H1 (cell line): ENCODE measurements at regions not wholly inside any gene's neighbourhood (a gene's known extent, or its start where the extent isn't known, plus 50 kb on each side); places are given as distances from the start of the nearest gene placed in this dataset.

ENCODE experiments used
- CBX5 ChIP-seq: fragments of 300-800, 300-1000 bp; sonication (generic); IDR thresholded peaks from 2 replicates; pipeline ENCODE4 v1.7.1; 2016; ENCODE audit warnings: antibody characterized with exemption, low read length, low read depth
- EZH2 ChIP-seq: fragments of 200-600 bp; sonication (generic); IDR thresholded peaks from 2 replicates; pipeline ENCODE4 v1.7.1; 2012; ENCODE audit warnings: low read depth, mild to moderate bottlenecking, moderate library complexity, low read length, inconsistent platforms; ENCODE audit not compliant: severe bottlenecking
- HDAC6 ChIP-seq: IDR thresholded peaks from one replicate; pipeline ENCODE4 v1.7.1; 2012; ENCODE audit warnings: low read depth, mild to moderate bottlenecking, inconsistent platforms, low read length, moderate library complexity
- JUN ChIP-seq: IDR thresholded peaks from 2 replicates; pipeline ENCODE4 v1.6.1; 2011; ENCODE audit warnings: low read depth, mild to moderate bottlenecking, improper control_type of control experiment, low read length
- JUND ChIP-seq: IDR thresholded peaks from 2 replicates; pipeline ENCODE4 v1.6.1; 2011; ENCODE audit warnings: mild to moderate bottlenecking, improper control_type of control experiment, low read length
- MAX ChIP-seq: IDR thresholded peaks from 2 replicates; pipeline ENCODE4 v1.6.1; 2012; ENCODE audit warnings: inconsistent platforms
- POLR2AphosphoS5 ChIP-seq: IDR thresholded peaks from 2 replicates; pipeline ENCODE4 v1.6.1; 2011; ENCODE audit warnings: low read depth, low read length
- RAD21 ChIP-seq, 2 experiments: IDR thresholded peaks in 1 of 2; conservative IDR thresholded peaks in 1 of 2; 2 replicates each; pipeline ENCODE4 v1.6.1; 2011; ENCODE audit warnings: low read depth in 2 of 2, low read length in 2 of 2, improper control_type of control experiment in 1 of 2, inconsistent platforms in 1 of 2, mild to moderate bottlenecking in 1 of 2, moderate library complexity in 1 of 2
- RFX5 ChIP-seq: IDR thresholded peaks from 2 replicates; pipeline ENCODE4 v1.6.1; 2011; ENCODE audit warnings: low read depth, low read length, improper control_type of control experiment, borderline replicate concordance
- TF ChIP-seq, protein P1 (sequence below), 3 experiments: IDR thresholded peaks; 1 replicate in 2 of 3; 2 replicates in 1 of 3; pipeline versions ENCODE4 v1.5.1 to v1.6.1; 2011; ENCODE audit warnings: low read length in 3 of 3, mild to moderate bottlenecking in 3 of 3, inconsistent platforms in 2 of 3, low read depth in 1 of 3, moderate library complexity in 1 of 3; ENCODE audit not compliant: insufficient read depth in 1 of 3; ENCODE audit errors: control extremely low read depth in 1 of 3

GRCh38 chr12:90393089-90393488, 561.9 kb downstream of the CCER1 start:
- TF ChIP-seq, protein P1, sequence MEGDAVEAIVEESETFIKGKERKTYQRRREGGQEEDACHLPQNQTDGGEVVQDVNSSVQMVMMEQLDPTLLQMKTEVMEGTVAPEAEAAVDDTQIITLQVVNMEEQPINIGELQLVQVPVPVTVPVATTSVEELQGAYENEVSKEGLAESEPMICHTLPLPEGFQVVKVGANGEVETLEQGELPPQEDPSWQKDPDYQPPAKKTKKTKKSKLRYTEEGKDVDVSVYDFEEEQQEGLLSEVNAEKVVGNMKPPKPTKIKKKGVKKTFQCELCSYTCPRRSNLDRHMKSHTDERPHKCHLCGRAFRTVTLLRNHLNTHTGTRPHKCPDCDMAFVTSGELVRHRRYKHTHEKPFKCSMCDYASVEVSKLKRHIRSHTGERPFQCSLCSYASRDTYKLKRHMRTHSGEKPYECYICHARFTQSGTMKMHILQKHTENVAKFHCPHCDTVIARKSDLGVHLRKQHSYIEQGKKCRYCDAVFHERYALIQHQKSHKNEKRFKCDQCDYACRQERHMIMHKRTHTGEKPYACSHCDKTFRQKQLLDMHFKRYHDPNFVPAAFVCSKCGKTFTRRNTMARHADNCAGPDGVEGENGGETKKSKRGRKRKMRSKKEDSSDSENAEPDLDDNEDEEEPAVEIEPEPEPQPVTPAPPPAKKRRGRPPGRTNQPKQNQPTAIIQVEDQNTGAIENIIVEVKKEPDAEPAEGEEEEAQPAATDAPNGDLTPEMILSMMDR (IDR thresholded peaks at IDR 0.05; ENCODE audit: control extremely low read depth in 1 of 3, insufficient read depth in 1 of 3, low read depth in 1 of 3, low read length in 3 of 3), result no peak
- TF ChIP-seq EZH2, result no peak
- no peak for TF ChIP-seq MAX
- TF ChIP-seq POLR2AphosphoS5, result no peak
- no peak for TF ChIP-seq CBX5
- TF ChIP-seq RAD21 (IDR thresholded peaks at IDR 0.05 in 1 of 2, conservative IDR thresholded peaks at IDR 0.05 in 1 of 2; ENCODE audit: low read depth in 2 of 2, low read length in 2 of 2), result no peak
- no peak for TF ChIP-seq JUND
- no peak for TF ChIP-seq HDAC6
- no peak for TF ChIP-seq JUN
- TF ChIP-seq RFX5, result no peak
